HUDEP-2 (cell line): ENCODE measurements at regions not wholly inside any gene's neighbourhood (a gene's known extent, or its start where the extent isn't known, plus 50 kb on each side); places are given as distances from the start of the nearest gene placed in this dataset.
"Not testable (repeated sequence)": the region's sequence is repeated elsewhere in the genome, so short reads cannot be mapped to it uniquely, and the experiment has no call there.

ENCODE experiments used
- DNase-seq, 76 experiments: peaks; one replicate each; lab custom pipeline; 2025; ENCODE audit not compliant: unreplicated experiment in 76 of 76; lab: John Stamatoyannopoulos, UW

DNA sequence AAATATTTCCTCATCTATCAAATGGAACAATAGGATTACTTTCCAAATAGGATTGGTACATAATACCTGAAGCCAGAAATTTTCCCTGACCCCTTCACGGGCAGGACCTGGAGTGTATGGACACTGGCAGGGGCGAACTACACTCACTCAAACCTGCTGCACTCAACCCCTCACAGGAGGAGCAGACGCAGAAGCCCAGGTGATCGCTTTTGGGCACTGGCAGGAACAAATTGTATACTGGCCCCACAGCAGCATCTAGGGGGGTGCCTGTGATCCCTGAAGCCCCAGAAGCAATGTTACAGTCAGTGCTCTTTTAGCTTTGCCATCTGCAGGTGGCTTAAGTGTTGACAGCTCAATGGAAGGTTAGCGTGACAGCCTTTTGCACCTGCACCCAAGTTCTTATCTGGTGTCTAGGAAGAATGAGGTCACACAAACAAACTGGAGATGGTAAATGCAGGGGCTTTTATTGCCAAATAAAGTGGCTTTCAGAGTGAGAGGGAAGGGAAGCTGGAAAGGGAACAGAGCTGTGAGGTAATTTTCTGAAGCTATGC is 199.2 kb upstream of the NEGR1 start:
- DNase-seq: no peak

DNA sequence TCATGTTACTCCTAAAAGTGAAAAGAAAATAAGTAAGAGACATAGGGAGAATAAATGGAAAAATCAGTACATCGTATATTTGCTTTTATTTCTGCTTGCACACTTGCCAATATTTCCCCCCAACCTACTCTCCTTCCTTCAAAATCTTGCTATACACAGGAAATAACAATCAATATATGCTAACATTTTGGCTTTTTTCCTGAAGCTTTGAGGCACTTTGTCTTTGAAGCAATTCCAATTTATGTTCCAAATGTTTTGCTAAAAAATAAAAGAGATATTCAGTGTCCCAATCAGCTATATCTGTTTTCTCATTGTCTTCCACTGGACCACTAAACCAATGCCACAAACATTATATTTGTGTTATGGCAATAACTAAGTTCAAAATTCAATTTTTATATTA is 184.0 kb upstream of the NEGR1 start:
- DNase-seq: no peak

DNA sequence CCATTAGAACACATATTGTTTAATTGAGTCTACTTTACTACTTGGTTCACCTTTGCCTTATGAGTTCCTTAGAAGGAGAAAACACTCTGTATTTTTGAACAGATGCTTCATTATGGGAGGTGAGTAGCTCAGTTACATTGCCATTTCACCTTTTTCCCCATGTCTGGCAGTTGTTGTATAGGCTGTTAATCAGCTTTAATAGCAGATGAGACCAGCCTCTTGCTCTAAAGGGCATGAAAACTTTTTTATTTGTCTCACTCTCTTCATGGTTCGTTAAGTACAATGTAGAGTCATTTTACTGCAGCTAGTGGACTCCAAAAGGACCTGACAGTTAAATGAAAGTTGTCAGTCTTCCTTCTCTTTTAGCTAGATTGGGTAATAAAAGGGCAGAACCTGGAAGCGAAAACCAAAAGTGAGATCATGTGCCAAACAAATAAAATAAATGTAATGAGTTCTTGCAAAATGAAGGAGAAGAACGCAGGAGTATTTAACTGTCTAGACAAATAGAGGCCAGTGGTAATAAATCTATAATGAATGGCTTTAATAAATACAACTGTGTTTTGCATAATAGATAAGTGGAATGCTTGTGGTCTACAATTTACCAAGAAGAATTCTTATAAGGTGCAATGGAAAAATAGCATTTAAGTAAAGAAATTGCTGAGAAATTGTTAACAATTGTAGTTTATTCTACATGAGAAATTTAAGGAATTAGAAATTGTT is 180.0 kb upstream of the NEGR1 start:
- DNase-seq: no peak

DNA sequence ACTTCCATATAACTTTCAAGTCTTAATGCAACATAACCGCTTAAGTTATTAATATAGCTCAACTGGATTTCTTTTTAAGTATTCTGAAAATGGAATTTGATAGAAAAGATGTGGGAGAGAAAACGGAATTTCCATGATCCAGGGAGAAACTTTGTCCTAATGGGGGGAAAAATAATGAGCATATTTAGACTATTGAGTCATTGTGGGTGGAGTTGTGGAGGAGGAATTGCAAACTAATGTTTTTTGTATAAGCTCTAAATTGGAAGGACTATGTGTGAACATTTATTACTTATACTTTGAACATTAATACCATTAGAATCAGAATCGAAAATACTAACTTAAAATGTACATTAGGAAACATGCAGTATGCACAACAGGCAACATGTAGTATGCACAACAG is 159.9 kb upstream of the NEGR1 start:
- DNase-seq: no peak

DNA sequence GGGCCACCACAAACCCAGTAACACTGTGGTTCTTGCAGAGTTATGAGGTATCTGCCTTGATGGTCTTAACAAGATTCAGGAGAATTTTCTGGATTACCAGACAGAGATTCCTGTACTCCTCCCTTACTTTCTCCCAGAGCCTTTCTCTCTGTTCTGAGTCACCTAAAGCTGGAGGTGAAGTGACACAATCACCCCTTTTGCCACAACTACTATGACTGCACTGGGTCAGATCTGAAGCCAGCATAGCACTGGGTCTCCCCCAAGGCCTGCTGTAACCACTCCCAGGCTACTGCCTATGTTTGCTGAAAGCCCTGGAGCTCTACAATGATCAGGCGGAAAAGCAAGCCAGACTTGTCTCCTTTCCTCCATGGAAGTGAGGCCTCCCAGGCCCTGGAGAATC is 156.7 kb upstream of the NEGR1 start:
- no peak for DNase-seq

DNA sequence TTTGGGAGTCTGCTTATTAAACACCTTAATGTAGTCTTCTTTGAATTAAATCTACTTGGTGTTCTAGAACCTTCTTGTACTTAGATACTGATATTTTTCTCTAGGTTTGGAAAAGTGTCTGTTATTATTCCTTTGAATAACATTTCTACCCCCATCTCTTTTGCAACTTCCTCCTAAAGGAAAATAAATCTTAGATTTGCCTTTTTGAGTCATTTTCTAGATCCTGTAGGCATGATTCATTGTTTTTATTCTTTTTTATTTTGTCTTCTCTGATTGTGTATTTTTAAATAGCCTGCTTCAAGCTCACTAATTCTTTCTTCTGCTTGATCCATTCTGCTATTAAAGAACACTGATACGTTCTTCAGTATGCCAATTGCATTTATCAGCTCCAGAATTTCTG is 155.9 kb upstream of the NEGR1 start:
- DNase-seq: no peak

DNA sequence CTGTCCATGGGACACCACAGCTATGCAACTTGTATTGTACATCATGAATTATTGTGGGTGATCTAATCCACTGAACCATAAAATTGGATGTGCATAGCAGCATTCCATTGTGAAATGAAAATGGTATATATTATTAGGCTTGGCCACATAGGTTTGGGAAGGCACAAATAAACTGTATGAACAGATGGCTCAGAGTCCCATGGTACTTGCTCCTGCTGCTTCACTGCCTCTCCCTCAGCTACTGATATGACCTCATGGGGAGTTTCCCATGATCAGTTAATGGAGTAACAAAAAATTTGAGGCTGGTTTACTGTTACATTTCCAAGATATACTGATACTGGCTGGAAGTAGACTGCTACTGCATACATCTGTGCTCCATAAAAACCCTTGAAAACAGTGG is 152.7 kb upstream of the NEGR1 start:
- DNase-seq: no peak

DNA sequence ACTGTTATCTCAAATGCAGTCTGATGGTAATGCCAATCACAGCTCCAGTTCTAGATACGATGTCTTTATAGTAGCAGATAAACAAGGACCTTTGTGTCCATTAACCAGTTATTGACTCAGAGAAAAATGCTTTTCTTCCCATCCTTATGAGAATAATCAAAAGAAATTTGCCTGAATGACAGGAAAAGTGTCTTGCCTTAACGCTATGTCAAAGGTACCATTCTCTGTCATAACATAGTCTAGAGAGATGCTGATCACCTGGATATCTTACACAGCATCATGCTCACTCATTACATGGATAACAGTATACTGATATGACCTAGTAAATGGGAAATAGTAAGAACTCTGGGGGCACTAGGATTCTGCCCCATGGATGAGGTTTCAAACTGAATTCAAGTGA is 151.7 kb upstream of the NEGR1 start:
- DNase-seq: no peak

DNA sequence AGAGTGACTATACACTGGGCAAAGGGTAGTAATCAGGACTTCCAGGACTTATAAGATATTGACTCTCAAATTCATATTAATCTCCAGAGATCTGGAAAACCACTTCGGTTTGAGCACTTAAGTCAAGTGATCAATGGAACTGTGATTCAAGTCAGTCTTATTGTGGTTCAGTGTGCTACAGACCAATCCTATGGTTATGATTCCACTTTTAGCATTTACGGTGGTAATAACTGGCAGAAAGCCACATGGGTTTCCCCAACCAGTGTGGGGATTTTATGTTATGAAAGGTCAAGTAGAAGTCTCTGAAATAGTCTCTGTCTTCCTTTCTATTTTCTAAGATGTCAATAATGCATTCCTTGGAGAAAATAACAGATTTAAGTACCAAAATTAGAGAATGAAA is 151.3 kb upstream of the NEGR1 start:
- no peak for DNase-seq

DNA sequence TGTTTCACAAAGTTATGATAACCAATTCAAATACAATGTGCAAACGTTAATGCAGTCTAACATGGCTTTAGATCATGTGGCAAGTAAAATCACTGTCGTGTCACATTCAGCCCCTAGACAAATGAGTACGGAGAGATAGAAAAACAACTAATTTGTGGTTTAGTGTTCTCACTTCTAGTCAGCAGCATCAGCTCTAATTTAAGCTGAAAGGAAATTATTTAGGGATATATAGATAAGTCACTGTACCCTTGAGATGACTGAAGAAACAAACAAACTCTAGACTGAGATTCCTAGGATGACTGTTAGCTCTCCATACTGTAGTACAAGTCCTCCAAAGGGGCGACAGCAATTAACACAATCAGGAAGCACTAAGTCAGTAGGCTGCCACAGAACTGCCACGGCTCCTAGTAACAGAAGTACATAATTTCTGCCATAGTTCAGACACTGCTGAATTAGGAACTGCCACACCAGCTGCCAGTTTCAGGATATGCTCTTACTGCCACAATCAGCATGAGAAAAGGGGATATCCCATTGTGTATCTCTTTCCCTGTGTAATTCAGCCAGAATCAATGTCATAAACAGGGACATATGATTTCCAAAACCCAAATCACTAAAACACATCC is 150.4 kb upstream of the NEGR1 start:
- DNase-seq: no peak

DNA sequence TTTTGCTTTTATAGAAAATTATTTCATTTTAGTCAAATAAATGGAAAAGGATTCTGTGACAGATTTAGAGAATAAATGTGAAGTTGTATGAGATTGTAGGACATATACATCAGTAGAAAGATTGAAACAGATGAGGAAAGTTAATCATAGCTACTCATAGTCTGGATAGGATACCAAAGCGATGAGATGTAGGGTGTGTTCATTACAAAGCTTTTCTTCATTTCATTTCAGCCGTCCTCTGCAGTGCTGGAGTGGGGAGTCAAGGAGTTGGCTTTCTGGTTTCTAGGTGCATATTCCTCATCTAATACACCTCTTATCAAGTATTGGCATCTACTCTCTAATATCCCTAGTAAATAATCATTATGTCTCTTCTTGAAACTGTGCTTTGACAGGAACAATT is 149.5 kb upstream of the NEGR1 start:
- DNase-seq: no peak

DNA sequence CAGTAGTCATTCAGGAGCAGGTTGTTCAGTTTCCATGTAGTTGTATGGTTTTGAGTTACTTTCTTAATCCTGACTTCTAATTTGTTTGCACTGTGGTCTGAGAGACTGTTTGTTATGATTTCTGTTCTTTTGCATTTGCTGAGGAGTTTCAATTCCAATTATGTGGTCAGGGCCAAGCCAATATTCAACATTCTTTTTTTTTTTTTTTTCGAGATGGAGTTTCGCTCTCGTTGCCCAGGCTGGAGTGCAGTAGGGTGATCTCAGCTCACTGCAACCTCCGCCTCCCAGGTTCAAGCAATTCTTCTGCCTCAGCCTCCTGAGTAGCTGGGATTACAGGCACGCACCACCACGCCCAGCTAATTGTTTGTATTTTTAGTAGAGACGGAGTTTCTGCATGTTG is 145.9 kb upstream of the NEGR1 start:
- DNase-seq: not testable (repeated sequence)

DNA sequence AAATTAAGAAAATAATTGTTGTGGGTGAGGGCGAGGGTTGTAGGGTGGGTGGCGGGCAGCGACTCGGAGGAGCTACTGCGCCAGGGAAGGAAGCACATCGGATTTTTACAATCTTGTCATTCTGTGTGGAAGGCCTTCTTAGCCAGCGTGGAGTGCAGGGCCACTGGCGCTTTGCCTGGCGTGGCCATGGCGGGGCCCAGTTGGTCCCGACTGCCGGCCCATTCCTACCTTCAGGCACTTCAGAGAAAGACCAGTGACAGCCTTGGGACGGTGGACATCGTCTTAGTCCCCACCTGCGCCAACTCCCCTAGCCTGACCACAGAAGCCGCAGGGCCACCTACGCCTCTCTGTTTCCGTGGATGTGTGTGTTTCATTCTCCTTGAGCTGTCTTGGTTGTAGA is 136.9 kb upstream of the NEGR1 start:
- DNase-seq: no peak

DNA sequence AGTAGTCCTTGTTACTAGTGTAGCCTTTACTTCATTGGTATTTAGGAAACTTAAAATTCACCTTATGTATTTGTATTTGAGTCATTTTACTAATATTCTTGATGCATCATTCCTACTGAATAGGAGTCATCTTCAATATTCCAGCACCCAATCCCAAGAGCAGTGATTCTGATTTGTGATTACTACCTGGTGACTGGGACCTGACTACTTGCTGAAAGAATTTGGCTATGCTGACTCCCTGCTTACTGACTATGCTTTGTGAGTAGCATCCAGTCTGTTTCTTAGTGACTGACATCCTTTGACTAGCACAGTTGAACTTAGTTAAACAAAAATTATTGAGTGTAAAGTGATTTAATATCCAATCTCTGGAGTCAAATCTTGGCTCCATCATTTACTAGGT is 129.9 kb upstream of the NEGR1 start:
- no peak for DNase-seq

DNA sequence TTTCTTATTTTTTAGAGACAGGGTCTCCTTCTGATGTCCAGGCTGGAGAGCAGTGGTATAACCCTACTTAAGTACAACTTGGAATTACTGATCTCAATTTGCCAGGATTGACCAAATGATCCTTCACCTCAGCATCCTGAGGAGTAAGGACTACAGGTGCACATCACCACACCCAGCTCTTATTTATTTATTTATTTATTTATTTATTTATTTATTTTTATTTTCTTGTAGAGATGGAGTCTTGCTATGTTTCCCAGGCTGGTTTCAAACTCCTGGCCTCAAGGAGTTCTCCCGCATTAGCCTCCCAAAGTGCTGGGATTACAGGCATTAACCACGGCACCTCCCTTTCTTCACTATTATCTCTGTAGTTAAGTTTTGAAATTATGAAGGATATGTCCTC is 117.5 kb upstream of the NEGR1 start:
- DNase-seq: no peak

DNA sequence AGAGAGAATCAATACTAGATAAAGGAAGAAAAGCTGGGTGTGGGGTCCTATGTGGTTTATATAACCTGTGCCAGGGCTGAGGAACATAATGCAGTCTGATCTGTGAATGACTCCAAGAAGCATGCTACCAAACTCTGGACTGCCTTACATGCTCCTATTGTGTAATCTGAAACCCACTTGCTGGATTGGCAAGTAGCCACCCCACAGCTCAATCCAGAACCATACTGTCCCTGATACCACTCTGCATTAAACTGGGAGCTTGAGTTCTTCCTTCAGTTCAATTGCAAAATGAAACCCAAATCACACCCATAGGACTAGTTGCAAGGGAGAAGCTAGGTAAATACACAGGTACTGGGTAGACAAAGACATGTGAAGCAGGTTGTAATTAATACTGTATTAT is 115.4 kb upstream of the NEGR1 start:
- DNase-seq: no peak

DNA sequence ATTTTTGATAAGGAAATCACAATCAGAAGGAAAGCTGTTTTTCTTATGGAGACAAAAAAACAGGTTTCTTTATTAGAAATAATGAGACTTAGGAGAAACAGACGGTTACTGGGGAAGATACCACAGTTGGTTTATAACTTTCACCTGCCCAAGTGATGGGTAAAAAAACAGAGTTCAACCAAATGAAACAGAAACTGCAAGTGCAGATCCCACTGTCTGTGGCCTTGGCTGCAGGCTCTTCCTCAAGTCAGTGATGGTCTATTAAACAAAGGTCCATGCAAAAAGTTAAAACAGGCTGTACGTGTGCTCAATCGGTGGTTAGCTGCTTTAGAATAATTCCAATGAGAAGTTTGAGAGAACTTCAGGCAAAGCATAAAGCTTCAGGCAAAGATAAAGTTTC is 112.1 kb upstream of the NEGR1 start:
- DNase-seq: no peak

DNA sequence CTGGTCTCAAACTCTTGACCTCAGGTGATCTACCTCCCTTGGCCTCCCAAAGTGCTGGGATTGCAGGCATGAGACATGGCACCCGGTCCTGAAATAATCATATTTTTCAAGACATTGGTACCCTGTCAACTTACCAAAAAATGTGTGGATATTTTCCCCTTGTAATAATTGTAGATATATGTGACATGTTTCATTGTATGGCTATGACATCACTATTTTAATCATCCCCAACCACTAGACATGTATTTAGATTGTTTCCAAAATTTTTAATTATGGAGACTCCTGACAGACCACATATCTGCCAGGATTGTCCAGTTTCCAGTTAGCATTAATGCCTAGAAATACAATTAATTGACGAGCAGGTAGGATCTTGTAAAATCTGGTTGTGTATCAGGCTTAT is 96.7 kb upstream of the NEGR1 start:
- no peak for DNase-seq

DNA sequence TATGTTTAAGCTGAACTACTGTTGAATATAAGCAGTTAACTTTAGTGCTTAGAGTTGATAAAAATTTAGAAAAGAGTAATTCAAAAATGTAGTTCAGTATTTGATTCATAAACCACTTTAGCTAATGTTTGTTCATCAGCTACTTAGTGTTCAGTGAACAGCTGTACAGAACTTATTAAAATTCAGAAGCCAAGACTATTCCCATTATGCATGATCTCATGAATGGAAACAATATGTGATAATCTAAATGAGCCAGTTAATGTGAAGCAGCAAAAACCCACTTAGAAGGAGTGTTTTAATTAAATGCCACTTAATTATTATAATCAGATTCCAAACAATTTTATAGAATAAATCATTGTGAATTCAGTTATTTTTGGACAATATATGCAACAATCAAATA is 92.9 kb upstream of the NEGR1 start:
- no peak for DNase-seq

DNA sequence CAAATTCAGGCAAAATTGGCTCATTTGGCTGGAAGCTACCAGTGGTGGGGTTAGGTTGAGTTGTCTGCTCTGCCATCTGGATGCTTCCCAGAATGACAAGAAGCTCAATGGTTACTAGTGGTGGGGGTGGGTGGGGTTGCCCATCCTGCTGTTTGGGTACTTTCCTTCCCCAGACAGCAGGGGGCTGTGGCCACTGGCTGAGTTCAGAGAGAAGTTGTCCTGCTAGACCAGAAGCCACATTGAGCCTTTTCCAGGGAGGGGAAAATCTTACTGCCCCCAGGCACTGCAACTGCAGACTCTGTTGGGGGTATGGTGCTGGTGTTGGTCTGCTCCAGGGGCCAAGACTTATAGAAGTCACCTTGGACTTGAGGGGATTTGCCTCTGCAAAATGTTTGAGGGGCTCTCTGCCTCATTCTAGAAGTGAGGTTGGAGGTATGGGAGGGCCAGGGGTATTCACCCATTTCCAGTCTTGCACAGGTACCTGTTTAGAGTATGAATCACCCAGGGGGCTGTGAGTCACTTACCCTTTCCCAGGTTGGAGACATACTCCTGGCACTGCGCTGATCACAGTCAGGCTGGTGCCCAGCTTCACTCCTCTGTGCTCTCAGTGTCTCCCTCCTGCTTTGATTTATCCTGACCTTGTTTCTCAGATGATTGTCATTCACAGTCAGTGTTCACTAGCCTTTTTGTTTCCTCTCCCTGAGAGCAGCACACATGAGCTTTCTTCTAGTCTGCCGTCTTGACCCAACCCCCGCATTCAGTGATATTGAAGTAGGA is 89.1 kb upstream of the NEGR1 start:
- no peak for DNase-seq

DNA sequence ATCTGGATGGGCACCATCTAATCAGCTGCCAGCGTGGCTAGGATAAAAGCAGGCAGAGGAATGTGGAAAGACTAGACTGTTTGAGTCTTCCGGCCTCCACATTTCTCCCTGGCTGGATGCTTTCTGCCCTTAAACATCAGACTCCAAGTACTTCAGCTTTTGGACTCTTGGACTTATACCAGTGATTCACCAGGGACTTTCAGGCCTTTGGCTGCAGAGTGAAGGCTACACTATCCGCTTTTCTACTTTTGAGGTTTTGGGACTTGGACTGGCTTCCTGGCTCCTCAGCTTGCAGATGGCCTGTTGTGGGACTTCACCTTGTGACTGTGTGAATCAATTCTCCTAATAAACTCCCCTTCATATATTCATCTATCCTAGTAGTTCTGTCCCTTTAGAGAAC is 88.5 kb upstream of the NEGR1 start:
- DNase-seq: not testable (repeated sequence)
